Natural killer cell treated with Interleukin-12 subunit alpha and Interleukin-12 subunit beta and Interleukin-15 and Interleukin-18, amount 100 ng/mL, for 72 hours (primary cell): ENCODE measurements at regions not wholly inside any gene's neighbourhood (a gene's known extent, or its start where the extent isn't known, plus 50 kb on each side); places are given as distances from the start of the nearest gene placed in this dataset.
"Not testable (repeated sequence)": the region's sequence is repeated elsewhere in the genome, so short reads cannot be mapped to it uniquely, and the experiment has no call there.

Source experiments
- ATAC-seq, 2 donors: fragments of 150-1000 bp; cut with Tn5 transposase in 1 of 2; sonication (Bioruptor Pico), chemical (Tn5 transposase) in 1 of 2; 2 replicates each; pipeline ENCODE4 v1.10.0; 2021
- DNase-seq: peaks from one replicate; pipeline ENCODE4 v3.0.0; 2022; ENCODE audit warnings: low spot score
- H3K27ac Mint-ChIP-seq, 2 donors: 1 replicate in 1 of 2; 2 replicates in 1 of 2; pipeline ENCODE4 v1.8.0; 2022; ENCODE audit warnings: mixed read lengths in 2 of 2, mild to moderate bottlenecking in 1 of 2, moderate library complexity in 1 of 2
- H3K27me3 Mint-ChIP-seq, 2 donors: 1 replicate in 1 of 2; 2 replicates in 1 of 2; pipeline ENCODE4 v1.8.0; 2022; ENCODE audit warnings: mixed read lengths in 2 of 2
- H3K36me3 Mint-ChIP-seq: one replicate; pipeline ENCODE4 v1.8.0; 2022; ENCODE audit warnings: mixed read lengths
- H3K4me1 Mint-ChIP-seq, 2 donors: 1 replicate in 1 of 2; 2 replicates in 1 of 2; pipeline ENCODE4 v1.8.0; 2022; ENCODE audit warnings: low read depth in 2 of 2, mixed read lengths in 2 of 2, mild to moderate bottlenecking in 1 of 2
- H3K4me3 Mint-ChIP-seq: one replicate; pipeline ENCODE4 v1.8.0; 2022; ENCODE audit warnings: mixed read lengths
- H3K9me3 Mint-ChIP-seq: 2 replicates; pipeline ENCODE4 v1.8.0; 2022; ENCODE audit warnings: mixed read lengths

DNA sequence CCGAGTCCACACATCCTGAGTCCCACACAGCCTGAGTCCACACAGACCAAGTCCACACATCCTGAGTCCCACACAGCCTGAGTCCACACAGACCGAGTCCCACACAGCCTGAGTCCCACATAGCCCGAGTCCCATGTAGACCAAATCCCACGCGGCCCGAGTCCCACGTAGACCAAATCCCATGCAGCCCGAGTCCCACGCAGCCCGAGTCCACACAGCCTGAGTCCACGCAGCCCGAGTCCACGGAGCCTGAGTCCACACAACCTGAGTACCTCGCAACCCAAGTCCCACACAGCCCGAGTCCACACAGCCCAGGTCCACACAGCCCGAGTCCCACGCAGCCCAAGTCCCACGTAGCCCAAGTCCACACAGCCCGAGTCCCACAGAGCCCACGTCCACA, 60.0 kb upstream of the DACT2 start:
- not testable (repeated sequence) for H3K4me3 Mint-ChIP-seq, DNase-seq, H3K9me3 Mint-ChIP-seq, H3K27me3 Mint-ChIP-seq, H3K36me3 Mint-ChIP-seq, H3K4me1 Mint-ChIP-seq, ATAC-seq, H3K27ac Mint-ChIP-seq

DNA sequence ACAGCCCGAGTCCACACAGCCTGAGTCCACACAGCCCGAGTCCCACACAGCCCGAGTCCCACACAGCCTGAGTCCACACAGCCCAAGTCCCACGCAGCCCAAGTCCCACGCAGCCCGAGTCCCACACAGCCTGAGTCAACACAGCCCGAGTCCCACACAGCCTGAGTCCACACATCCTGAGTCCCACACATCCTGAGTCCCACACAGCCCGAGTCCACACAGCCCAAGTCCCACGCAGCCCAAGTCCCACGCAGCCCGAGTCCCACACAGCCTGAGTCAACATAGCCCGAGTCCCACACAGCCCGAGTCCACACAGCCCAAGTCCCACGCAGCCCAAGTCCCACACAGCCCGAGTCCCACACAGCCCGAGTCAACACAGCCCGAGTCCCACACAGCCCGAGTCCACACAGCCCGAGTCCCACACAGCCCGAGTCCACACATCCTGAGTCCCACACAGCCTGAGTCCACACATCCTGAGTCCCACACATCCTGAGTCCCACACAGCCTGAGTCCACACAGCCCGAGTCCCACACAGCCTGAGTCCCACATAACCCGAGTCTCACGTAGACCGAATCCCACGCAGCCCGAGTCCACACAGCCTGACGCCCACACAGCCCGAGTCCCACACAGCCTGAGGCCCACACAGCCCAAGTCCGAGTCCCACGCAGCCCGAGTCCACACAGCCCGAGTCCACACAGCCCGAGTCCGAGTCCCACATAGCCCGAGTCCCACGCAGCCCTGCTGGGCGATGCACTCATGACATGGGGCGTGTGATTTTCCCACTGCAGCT, 60.6 kb upstream of the SMOC2 start:
- H3K27me3 Mint-ChIP-seq, ATAC-seq, H3K4me1 Mint-ChIP-seq: not testable (repeated sequence)

DNA sequence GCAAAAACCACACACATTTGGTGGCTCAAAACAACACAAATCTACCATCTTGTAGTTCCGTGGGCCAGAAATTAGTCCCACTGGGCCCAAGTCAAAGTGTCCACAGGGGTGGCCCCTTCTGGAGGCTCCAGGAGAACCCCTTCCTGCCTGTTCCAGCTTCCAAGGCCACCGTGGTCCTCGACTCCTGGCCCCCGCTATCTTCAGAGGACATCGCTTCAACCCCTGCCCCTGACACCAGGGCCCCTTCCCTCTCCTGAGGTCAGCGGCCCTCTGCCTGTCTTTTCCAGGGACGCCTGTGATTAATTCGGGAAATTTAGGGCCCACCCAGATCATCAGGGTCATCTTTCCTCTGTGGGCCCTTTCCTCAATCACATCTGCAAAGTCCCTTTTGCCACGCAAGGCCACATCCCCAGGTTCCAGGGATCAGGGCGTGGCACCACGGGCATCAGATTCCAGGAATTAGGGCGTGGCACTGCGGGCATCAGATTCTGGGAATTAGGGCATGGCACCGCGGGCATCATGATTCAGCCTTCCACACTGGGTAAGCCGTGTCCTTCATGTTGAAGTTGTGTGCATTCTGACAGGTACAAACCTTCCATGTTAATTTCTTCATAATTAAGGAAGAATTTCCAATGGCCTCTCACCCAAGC, 59.9 kb upstream of the SMOC2 start:
- no peak for ATAC-seq
- no peaks in the 10 kb centered on the region for H3K9me3 Mint-ChIP-seq
- H3K27ac Mint-ChIP-seq, result no peak overlapping the region
- H3K36me3 Mint-ChIP-seq, result no peaks in the 10 kb centered on the region
- H3K4me3 Mint-ChIP-seq, result no peak overlapping the region
- peak; percentile 23 for DNase-seq
- no peaks in the 10 kb centered on the region for H3K27me3 Mint-ChIP-seq
- H3K4me1 Mint-ChIP-seq, result no peaks in the 10 kb centered on the region

More for the DNA sequence above, 60.6 kb upstream of the SMOC2 start:
- not testable (repeated sequence) for H3K4me3 Mint-ChIP-seq, H3K36me3 Mint-ChIP-seq, H3K9me3 Mint-ChIP-seq, DNase-seq, H3K27ac Mint-ChIP-seq

DNA sequence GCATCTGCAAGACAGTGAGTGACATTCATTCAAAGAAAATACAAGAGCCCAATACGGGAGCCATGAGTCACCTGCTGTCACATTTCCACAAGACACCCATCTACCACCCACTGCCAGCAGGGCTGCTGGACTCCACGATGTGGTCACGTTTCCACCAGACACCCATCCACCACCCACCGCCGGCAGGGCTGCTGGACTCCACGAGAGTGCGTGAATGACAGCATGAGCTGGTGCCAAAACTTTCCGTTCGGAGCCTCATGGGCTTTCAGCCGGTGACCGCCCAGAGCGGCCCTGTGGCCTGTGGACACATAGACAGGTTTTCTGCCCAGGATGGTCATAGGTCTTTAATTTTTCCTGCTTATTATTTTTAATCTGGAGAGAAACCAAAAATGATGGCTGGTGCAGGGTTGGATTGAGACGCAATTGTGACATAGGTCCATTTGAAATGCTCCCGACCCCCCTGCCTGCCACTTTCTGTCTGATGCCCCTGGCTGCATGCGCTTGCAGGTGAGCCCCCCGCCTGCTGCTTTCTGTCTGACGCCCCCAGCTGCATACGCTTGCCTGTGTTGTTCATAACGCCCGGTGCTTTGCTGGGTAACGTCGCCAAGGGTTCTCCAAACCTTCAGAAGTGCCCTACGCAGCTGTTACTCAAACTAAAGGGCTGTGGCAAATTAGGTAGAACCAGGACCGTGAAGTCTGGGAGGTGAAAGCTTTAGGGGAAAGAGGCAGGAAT, 59.1 kb upstream of the SMOC2 start:
- H3K36me3 Mint-ChIP-seq, result no peaks in the 10 kb centered on the region
- no peaks in the 10 kb centered on the region for H3K4me1 Mint-ChIP-seq
- H3K27me3 Mint-ChIP-seq, result no peaks in the 10 kb centered on the region
- ATAC-seq, result no peak
- no peak overlapping the region for H3K27ac Mint-ChIP-seq
- H3K4me3 Mint-ChIP-seq, result no peak overlapping the region
- H3K9me3 Mint-ChIP-seq, result no peaks in the 10 kb centered on the region
- DNase-seq, result peak; percentile 44

DNA sequence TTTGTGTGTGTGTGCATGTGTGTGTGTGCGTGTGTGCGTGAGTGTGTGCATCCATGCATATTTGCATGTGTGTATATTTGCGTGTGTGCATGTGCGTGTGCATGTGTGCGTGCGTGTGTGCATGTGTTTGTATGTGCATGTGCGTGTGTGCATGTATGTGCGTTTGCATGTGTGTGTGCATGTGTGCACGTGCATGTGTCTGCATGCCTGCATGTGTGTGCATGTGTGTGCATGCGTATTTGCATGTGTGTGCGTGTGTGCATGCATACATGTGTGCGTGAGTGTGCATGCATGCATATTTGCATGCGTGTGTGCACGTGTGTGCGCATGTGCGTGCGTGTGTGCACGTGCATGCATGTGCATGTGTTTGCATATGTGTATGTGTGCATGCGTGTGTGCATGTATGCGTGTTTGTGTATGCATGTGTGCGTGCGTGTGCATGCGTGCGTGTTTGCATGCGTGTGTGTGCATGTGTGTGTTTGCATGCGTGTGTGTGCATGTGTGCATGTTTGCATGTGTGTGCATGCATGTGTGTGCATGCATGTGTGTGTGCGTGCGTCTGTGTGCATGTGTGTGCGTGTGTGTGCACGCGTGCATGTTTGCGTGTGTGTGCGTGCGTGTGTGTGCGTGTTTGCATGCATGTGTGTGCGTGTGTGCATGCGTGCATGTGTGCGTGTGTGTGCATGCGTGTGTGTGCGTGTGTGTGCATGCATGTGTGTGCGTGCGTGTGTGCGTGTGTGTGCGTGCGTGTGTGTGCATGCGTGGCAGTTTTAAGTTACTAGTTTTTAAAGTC, 57.7 kb upstream of the SMOC2 start:
- H3K4me3 Mint-ChIP-seq, result no peak overlapping the region
- ATAC-seq (no peak), DNase-seq (no peak)

DNA sequence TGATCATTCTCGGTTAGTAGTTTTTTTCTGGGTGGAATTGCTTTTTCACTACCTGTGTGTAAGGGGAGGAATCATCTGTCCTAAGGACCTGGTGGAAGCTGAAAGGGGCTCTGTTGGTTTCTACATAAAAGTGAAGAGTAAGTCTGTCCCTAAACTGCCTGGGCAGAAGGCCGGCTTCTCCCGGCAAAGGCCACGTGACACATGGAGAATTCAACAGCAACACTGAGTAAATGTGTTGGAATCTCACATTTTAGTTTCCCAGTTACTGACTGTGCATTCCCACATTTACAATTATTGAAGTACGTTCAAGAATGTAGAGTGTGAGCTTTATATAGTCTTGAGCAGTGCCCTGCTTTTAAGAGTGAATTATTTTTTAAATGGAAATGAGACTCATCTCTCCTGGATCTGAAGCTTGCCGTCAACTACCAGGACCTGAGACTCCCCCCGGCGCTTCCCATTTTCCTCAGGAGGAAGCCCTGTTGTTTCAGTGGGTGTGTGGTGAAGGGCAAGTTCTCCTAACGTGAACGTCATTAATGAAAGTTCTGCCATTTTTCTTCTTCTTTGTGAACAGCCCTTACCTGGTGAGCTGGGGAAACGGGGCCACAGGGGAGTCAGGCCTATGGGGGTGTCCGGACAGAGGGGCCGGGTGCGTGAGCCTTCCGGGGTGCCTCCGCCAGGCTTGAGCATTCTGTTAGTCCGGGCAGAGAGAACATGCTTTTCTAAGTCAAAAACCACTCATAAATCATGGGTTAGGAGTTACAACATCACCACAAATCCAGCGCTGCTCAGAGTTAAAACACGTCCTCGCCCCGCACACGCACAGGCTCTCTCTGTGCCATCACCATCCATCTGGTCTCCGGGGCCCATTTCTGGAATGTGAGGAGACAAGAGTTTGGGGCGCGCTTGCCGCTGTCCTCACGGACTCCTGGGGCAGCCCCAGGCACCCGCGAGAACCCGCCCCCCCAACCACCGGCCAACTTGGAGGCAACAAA, 56.6 kb upstream of the SMOC2 start:
- Mint-ChIP-seq H3K27me3 (no peaks in the 10 kb centered on the region), H3K27ac (no peak overlapping the region), H3K36me3 (no peaks in the 10 kb centered on the region), H3K4me3 (no peak overlapping the region), H3K4me1 (no peaks in the 10 kb centered on the region), H3K9me3 (no peaks in the 10 kb centered on the region)
- DNase-seq (no peak), ATAC-seq (no peak)

More for the DNA sequence above, 57.7 kb upstream of the SMOC2 start:
- Mint-ChIP-seq H3K36me3 (no peaks in the 10 kb centered on the region), H3K9me3 (no peaks in the 10 kb centered on the region), H3K4me1 (no peaks in the 10 kb centered on the region), H3K27me3 (no peaks in the 10 kb centered on the region), H3K27ac (no peak overlapping the region)

DNA sequence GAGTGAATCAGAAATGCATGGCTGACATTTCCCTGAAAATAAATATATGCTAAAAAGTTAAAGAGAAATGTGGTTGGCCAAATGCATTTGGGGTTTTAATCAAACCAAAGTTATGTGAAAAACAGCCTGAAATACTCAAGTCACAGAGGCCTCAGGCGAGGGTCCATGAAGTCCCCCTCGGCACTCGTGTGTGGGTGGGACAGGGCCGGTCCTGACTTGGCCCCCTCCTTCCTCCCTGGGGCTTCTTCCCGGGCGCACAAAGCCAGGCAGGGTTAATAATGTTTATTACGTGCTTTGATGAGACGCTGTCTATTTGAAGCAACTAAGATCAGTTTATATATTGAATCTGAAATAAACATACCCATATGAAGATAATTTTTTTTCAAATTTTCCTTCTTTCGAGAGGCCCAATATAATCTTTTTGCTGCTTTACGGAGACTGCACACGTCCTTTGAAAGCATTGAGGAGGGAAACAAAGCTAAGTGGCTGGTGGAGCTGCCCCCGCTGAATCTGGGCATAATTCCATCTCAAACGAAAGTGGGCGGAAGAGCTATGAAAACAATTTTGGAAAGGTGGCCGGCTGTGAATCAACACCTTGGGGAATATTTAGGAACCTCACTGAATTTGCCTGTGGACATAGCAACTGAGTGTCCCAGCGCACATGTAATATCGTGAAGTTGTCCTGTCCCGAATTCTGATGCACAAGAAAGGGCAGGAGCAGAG, 55.8 kb upstream of the SMOC2 start:
- H3K4me1 Mint-ChIP-seq, result no peaks in the 10 kb centered on the region
- DNase-seq, result peak; percentile 32
- ATAC-seq, result no peak
- no peaks in the 10 kb centered on the region for H3K27me3 Mint-ChIP-seq
- no peak overlapping the region for H3K4me3 Mint-ChIP-seq
- no peaks in the 10 kb centered on the region for H3K36me3 Mint-ChIP-seq
- no peaks in the 10 kb centered on the region for H3K9me3 Mint-ChIP-seq
- no peak overlapping the region for H3K27ac Mint-ChIP-seq

DNA sequence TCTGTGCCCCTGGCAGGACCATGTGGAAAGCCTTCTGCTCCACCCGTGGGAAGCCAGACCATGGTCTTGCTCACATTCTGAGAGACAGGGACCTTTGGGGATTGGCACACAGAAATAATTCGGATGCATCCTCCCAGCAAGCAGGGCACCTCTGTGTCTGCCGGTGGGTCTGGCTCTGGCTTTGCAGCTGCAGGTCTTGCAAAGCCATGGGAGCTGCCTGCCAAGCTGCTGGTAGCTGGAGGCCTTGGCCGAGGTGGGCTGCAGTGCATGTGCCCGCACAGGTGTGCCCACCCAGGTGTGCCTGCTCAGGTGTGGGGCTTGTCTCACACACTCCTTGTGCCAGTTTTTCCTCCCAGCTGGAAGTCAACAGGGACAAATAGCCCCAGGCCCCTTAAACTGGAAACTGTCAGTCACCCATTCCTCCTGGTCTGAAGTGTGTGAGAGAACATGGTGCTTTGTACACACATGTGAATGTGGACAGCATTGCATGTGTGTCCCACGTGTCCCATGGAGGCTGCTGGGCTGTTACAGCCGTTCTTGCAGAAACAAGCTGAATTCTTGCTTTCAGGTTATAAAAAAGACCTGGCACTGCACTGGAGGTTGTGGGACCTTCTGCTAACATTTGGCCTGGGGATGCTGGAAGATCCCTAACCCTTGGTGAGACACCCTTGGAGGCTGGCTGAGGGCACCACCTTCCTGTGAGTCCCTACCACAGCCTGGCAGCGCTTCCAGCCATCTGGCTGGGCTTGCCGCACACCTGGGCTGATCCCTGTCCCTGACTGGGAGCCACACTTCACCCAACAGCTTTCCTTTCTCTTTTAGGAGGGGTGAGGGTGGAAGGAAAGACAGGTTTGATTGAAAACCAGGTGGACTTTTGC, 54.9 kb upstream of the SMOC2 start:
- peak; percentile 38 for DNase-seq
- Mint-ChIP-seq H3K27me3 (no peaks in the 10 kb centered on the region), H3K4me1 (no peaks in the 10 kb centered on the region), H3K36me3 (no peaks in the 10 kb centered on the region), H3K9me3 (no peaks in the 10 kb centered on the region), H3K27ac (no peak overlapping the region), H3K4me3 (no peak overlapping the region)
- ATAC-seq, result no peak

DNA sequence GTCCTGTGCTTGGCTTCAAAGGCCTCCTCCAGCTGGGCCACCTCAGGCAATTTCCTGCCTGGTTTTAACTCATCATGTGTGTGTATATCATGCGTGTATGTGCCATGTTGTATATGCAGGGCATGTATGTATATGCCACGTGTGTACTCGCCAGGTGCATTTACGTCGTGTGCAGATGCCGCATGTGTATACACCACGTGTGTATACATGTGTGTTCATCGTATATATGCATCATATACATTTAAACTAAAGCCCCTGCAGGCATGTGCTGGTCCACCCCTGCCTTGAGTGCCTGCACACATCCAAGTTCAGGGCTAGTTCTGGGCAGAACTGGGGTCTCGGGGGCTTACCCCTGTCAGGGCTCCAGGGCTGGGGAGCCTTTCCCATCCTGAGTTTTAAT, 54.0 kb upstream of the SMOC2 start:
- no peaks in the 10 kb centered on the region for H3K36me3 Mint-ChIP-seq
- no peaks in the 10 kb centered on the region for H3K9me3 Mint-ChIP-seq
- no peaks in the 10 kb centered on the region for H3K4me1 Mint-ChIP-seq
- no peak overlapping the region for H3K4me3 Mint-ChIP-seq
- H3K27me3 Mint-ChIP-seq, result no peaks in the 10 kb centered on the region
- ATAC-seq (no peak), DNase-seq (no peak)
- no peak overlapping the region for H3K27ac Mint-ChIP-seq

DNA sequence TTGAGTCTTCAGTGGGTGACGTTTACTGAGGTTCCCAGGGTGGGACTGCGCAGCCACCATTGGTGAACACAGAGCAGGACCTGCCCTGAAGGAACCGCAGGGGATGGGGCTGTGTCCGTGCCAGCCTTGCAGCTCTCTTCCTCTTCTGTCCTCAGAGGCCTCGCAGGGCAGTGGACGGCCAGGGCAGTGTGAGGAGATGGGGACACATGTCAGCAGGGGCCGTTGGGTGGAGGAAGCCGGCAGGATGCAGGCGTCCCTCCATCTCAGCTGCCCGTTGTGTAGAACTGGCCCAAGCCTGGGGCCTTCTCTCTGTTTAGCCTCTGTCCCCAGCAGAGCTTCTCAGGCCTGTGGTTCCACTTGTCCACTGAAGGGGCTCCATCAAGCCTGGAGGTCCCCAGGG, 53.6 kb upstream of the SMOC2 start:
- Mint-ChIP-seq H3K27me3 (peaks cover 0 to under 1% of the 10 kb centered on the region in 2 donors), H3K9me3 (no peaks in the 10 kb centered on the region), H3K27ac (no peak overlapping the region), H3K36me3 (no peaks in the 10 kb centered on the region), H3K4me3 (no peak overlapping the region), H3K4me1 (peaks cover 0 to 1% of the 10 kb centered on the region in 2 donors)
- ATAC-seq, result peak; percentile 21 to 28
- no peak for DNase-seq

DNA sequence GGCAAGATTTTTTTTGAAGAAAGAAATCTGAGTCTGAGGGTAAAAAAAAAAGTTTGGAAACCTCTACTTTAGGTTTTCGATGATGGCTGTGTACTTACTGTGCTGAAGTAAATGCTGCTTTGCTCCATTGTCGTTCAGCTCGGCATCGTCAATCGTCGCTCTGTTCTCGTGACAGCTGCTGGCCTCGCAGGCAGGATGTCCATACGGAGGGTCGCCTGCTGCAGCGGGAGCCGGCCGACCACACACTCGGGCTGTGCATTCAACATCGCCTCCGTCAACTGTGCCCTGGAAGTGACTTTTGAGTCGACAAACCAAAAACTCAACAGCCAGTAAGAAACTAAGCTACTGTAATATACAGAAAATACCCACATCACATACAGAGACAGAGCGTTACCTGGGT, 53.1 kb upstream of the SMOC2 start:
- H3K4me3 Mint-ChIP-seq, result no peak overlapping the region
- no peak overlapping the region for H3K27ac Mint-ChIP-seq
- peaks cover 0 to 3% of the 10 kb centered on the region in 2 donors for H3K4me1 Mint-ChIP-seq
- H3K36me3 Mint-ChIP-seq, result no peaks in the 10 kb centered on the region
- DNase-seq (no peak), ATAC-seq (no peak)
- peaks cover 0 to 3% of the 10 kb centered on the region in 2 donors for H3K27me3 Mint-ChIP-seq
- no peaks in the 10 kb centered on the region for H3K9me3 Mint-ChIP-seq
